Gastroesophageal sphincter (tissue), 3 donors: ENCODE measurements at regions not wholly inside any gene's neighbourhood (a gene's known extent, or its start where the extent isn't known, plus 50 kb on each side); places are given as distances from the start of the nearest gene placed in this dataset.

Experiments used
- POLR2AphosphoS5 ChIP-seq: sonication (generic); formaldehyde crosslinking; IDR thresholded peaks from one replicate; pipeline ENCODE4 v1.6.1; 2017; ENCODE audit warnings: antibody characterized with exemption
- TF ChIP-seq, protein P1 (sequence below), 4 experiments: fragments of 200-600 bp in 2 of 4; fragments of 450-650 bp in 2 of 4; sonication (generic) in 1 of 4; IDR thresholded peaks; one replicate each; pipeline ENCODE4 v1.5.1; 2017 to 2019; ENCODE audit warnings: antibody characterized with exemption in 4 of 4, mild to moderate bottlenecking in 2 of 4, moderate library complexity in 2 of 4

DNA sequence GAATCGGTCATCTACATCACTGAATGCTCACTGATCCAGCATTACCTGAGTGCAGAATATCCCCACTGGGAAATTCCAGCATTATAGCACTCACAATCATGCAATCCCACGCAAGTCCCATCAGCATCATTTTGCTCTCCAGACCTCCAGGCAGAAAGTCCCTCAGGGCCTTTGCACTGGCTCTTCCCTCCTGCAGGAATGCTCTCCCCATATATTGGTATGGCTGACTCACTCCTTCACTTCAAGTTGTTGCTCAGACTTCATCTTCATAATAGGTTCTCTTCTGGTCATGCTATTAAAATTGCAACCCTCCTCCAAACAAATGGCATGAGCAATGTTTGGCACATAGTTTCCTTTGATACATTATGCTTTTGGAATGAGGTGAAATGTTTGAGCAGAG, 64.7 kb upstream of the CELF4 start:
- TF ChIP-seq, protein P1, sequence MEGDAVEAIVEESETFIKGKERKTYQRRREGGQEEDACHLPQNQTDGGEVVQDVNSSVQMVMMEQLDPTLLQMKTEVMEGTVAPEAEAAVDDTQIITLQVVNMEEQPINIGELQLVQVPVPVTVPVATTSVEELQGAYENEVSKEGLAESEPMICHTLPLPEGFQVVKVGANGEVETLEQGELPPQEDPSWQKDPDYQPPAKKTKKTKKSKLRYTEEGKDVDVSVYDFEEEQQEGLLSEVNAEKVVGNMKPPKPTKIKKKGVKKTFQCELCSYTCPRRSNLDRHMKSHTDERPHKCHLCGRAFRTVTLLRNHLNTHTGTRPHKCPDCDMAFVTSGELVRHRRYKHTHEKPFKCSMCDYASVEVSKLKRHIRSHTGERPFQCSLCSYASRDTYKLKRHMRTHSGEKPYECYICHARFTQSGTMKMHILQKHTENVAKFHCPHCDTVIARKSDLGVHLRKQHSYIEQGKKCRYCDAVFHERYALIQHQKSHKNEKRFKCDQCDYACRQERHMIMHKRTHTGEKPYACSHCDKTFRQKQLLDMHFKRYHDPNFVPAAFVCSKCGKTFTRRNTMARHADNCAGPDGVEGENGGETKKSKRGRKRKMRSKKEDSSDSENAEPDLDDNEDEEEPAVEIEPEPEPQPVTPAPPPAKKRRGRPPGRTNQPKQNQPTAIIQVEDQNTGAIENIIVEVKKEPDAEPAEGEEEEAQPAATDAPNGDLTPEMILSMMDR (IDR thresholded peaks at IDR 0.05): no peak
- no peak for TF ChIP-seq POLR2AphosphoS5
